H1 (cell line): ENCODE measurements at regions not wholly inside any gene's neighbourhood (a gene's known extent, or its start where the extent isn't known, plus 50 kb on each side); places are given as distances from the start of the nearest gene placed in this dataset.

Experiments
- BRCA1 ChIP-seq: IDR thresholded peaks from 2 replicates; pipeline ENCODE4 v1.6.1; 2012; ENCODE audit warnings: low read depth, low read length, improper control_type of control experiment
- TF ChIP-seq, protein P1 (sequence below): IDR thresholded peaks from 2 replicates; pipeline ENCODE4 v1.6.1; 2011; ENCODE audit warnings: low read depth, mild to moderate bottlenecking, low read length; ENCODE audit not compliant: insufficient read depth

DNA sequence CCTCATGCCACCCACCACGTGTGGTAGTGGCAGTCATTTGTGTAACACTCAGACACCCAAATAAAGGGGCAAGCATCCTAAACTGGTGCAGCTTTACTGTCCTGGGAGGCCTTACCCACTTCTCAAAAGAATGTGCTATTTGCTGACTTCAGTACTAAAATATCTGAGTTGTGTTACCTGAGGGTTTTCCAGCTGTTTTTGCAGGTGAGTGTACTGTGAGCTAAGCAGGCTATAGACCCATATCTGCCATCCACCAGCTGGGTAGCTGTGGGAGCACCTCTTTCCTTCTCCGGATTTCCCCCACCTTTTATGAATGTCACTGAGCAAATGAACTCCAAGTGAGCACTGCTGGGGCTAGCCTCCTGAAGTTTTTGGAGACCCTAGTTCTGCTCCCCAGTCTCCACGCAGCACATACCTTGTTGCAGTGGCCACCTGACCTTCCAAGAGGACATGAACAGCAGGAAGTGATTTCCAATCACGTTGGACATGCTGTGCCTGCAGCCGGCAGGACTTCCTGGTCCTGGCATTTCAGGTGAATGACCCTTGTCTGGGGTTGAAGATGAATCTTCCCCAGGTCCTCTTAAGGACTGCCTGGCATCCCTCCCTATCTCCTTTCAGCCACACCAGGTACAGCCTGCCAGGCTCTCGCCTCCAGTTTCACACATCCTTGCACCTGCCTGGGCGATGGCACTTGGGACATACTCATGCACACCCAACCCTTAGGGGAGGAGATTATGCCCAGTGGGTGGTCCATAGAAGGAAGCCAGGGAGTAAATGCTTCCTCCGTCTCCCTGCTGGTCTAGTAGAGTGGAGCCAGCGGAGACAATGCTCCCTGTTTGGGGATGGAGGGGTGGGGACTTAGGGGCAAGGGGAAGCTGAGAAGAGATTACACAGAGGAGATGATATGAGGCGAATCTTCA is 109.5 kb upstream of the SPATA13 start (continued):
- TF ChIP-seq, protein P1, sequence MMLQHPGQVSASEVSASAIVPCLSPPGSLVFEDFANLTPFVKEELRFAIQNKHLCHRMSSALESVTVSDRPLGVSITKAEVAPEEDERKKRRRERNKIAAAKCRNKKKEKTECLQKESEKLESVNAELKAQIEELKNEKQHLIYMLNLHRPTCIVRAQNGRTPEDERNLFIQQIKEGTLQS = no peak
- no peak for TF ChIP-seq BRCA1
- TF ChIP-seq, all 59 proteins: peak for 0
